Spleen (tissue), 11 donors: ENCODE measurements at regions not wholly inside any gene's neighbourhood (a gene's known extent, or its start where the extent isn't known, plus 50 kb on each side); places are given as distances from the start of the nearest gene placed in this dataset.

Source experiments
- DNase-seq: peaks from one replicate; pipeline ENCODE4 v3.0.0-alpha.2; 2020
- H3K27ac ChIP-seq, 8 donors: fragments of 200-600 bp; sonication (generic) in 7 of 8; 1 replicate in 4 of 8; 2 replicates in 4 of 8; pipeline versions ENCODE4 v1.5.0 to v1.8.0; 2016 to 2021; ENCODE audit warnings: inconsistent platforms in 4 of 8, mild to moderate bottlenecking in 4 of 8, moderate library complexity in 1 of 8
- H3K27me3 ChIP-seq, 7 donors: fragments of 200-600 bp; sonication (generic) in 6 of 7; replicated peaks in 1 of 7; 1 replicate in 4 of 7; 2 replicates in 3 of 7; pipeline versions ENCODE4 v1.5.0 to v1.8.0; 2016 to 2021; ENCODE audit warnings: inconsistent platforms in 3 of 7, mild to moderate bottlenecking in 1 of 7
- H3K36me3 ChIP-seq, 6 donors: fragments of 200-600 bp; sonication (generic) in 5 of 6; 1 replicate in 4 of 6; 2 replicates in 2 of 6; pipeline versions ENCODE4 v1.5.0 to v1.8.0; 2016 to 2021; ENCODE audit warnings: inconsistent platforms in 2 of 6
- H3K4me1 ChIP-seq, 6 donors: fragments of 200-600 bp; sonication (generic) in 5 of 6; 1 replicate in 3 of 6; 2 replicates in 3 of 6; pipeline versions ENCODE4 v1.5.0 to v1.8.0; 2016 to 2021; ENCODE audit warnings: inconsistent platforms in 3 of 6
- H3K4me3 ChIP-seq, 8 donors: fragments of 200-600 bp; sonication (generic) in 7 of 8; 1 replicate in 4 of 8; 2 replicates in 4 of 8; pipeline versions ENCODE4 v1.5.0 to v1.8.0; 2016 to 2021; ENCODE audit warnings: inconsistent platforms in 4 of 8, mild to moderate bottlenecking in 4 of 8, moderate library complexity in 2 of 8
- H3K9me3 ChIP-seq, 8 donors: fragments of 200-600 bp; sonication (generic) in 7 of 8; 1 replicate in 4 of 8; 2 replicates in 4 of 8; pipeline versions ENCODE4 v1.5.0 to v1.8.0; 2016 to 2021; ENCODE audit warnings: inconsistent platforms in 4 of 8
- CTCF ChIP-seq, 11 experiments: fragments of 200-600 bp in 7 of 11; fragments of 450-650 bp in 4 of 11; sonication (generic) in 4 of 11; IDR thresholded peaks in 8 of 11; conservative IDR thresholded peaks in 3 of 11; 1 replicate in 7 of 11; 2 replicates in 4 of 11; pipeline versions ENCODE4 v1.4.0 to v1.8.0; 2016 to 2021; ENCODE audit warnings: antibody characterized with exemption in 11 of 11, inconsistent platforms in 4 of 11, mild to moderate bottlenecking in 1 of 11
- POLR2A ChIP-seq, 3 donors: fragments of 450-650 bp; IDR thresholded peaks; one replicate each; pipeline ENCODE4 v1.5.1; 2017; ENCODE audit warnings: antibody characterized with exemption in 3 of 3, mild to moderate bottlenecking in 1 of 3
- POLR2AphosphoS5 ChIP-seq, 3 donors: sonication (generic); formaldehyde crosslinking; IDR thresholded peaks; one replicate each; pipeline ENCODE4 v1.5.1; 2017; ENCODE audit warnings: antibody characterized with exemption in 3 of 3
- WGBS, 5 donors: extraction: QIAGEN DNeasy Blood & Tissue Kit in 3 of 5; methylation state at CpG; one replicate each; pipeline versions ENCODE4 v1.1.5 to v1.1.7; 2013 to 2018; 5-methylcytosine and 5-hydroxymethylcytosine counted together
- intact Hi-C: fragments of 100-400 bp; cut with DNase I; formaldehyde crosslinking; loops from one replicate; pipeline ENCODE4 v1.15.0; 2023; ENCODE audit warnings: low total_unique reads
- donor health status: healthy with polysubstance abuse.
- donor health status: DM: no; HTN: no; CAD: no; lungs with moderate emphysema.
- donor health status: DM: no; HTN: no; CAD: no.
- donor health status: Bipolar disorder and iron deficiency.
- donor health status: healthy.
- donor health status: DM: no; HTN: no; CAD: no.
- donor health status: DM: yes; HTN: yes; CAD: no.

- TF ChIP-seq CTCF (IDR thresholded peaks at IDR 0.05 in 8 of 11, conservative IDR thresholded peaks at IDR 0.05 in 3 of 11) (no peak), POLR2AphosphoS5 (IDR thresholded peaks at IDR 0.05) (no peak), POLR2A (IDR thresholded peaks at IDR 0.05) (no peak)
- intact Hi-C loops = no loop called here
- no peak overlapping the region for H3K4me3 ChIP-seq
- no peak overlapping the region for H3K27ac ChIP-seq
- DNase-seq = no peak
- 54 to 66% (median 56%) methylated on average over 4 of the region's 4 CpGs for WGBS, 5 donors
- no peaks in the 10 kb centered on the region for H3K36me3 ChIP-seq
- no peaks in the 10 kb centered on the region for H3K27me3 ChIP-seq
- peaks cover 0 to 19% (median 0%) of the 10 kb centered on the region in 8 donors for H3K9me3 ChIP-seq
- H3K4me1 ChIP-seq = no peaks in the 10 kb centered on the region
These were observed 279.4 kb upstream of the GRIA1 start for GRCh38 chr5:153211076-153211475.

GRCh38 chr5:153212471-153212870, 278.0 kb upstream of the GRIA1 start:
- Histone ChIP-seq H3K4me3 (no peak overlapping the region), H3K27ac (no peak overlapping the region), H3K9me3 (peaks cover 0 to 33% (median 7%) of the 10 kb centered on the region in 8 donors), H3K36me3 (no peaks in the 10 kb centered on the region), H3K4me1 (no peaks in the 10 kb centered on the region), H3K27me3 (no peaks in the 10 kb centered on the region)
- intact Hi-C loops = no loop called here
- DNase-seq = no peak
- WGBS, 5 donors = 58 to 90% (median 79%) methylated on average over 3 of the region's 3 CpGs
- TF ChIP-seq POLR2AphosphoS5 (IDR thresholded peaks at IDR 0.05) (no peak), POLR2A (IDR thresholded peaks at IDR 0.05) (no peak), CTCF (IDR thresholded peaks at IDR 0.05 in 8 of 11, conservative IDR thresholded peaks at IDR 0.05 in 3 of 11) (no peak)

GRCh38 chr5:153222936-153223335, 267.5 kb upstream of the GRIA1 start:
- no peak overlapping the region for H3K4me3 ChIP-seq
- DNase-seq = no peak
- intact Hi-C loops = no loop called here
- H3K27me3 ChIP-seq = no peaks in the 10 kb centered on the region
- no peak overlapping the region for H3K27ac ChIP-seq
- no peaks in the 10 kb centered on the region for H3K36me3 ChIP-seq
- TF ChIP-seq CTCF (IDR thresholded peaks at IDR 0.05 in 8 of 11, conservative IDR thresholded peaks at IDR 0.05 in 3 of 11) = no peak
- no peak for TF ChIP-seq POLR2AphosphoS5 (IDR thresholded peaks at IDR 0.05)
- TF ChIP-seq POLR2A (IDR thresholded peaks at IDR 0.05) = no peak
- H3K4me1 ChIP-seq = no peaks in the 10 kb centered on the region
- H3K9me3 ChIP-seq = peaks cover 0 to 25% (median 9%) of the 10 kb centered on the region in 8 donors

- Histone ChIP-seq H3K27ac (no peak overlapping the region), H3K36me3 (no peaks in the 10 kb centered on the region), H3K4me1 (no peaks in the 10 kb centered on the region), H3K27me3 (no peaks in the 10 kb centered on the region), H3K9me3 (peaks cover 0 to 21% (median 4%) of the 10 kb centered on the region in 8 donors), H3K4me3 (no peak overlapping the region)
- no peak for TF ChIP-seq POLR2A (IDR thresholded peaks at IDR 0.05)
- no peak for TF ChIP-seq CTCF (IDR thresholded peaks at IDR 0.05 in 8 of 11, conservative IDR thresholded peaks at IDR 0.05 in 3 of 11)
- no peak for TF ChIP-seq POLR2AphosphoS5 (IDR thresholded peaks at IDR 0.05)
- 59 to 79% (median 76%) methylated on average over 6 of the region's 6 CpGs for WGBS, 5 donors
- DNase-seq = no peak
- intact Hi-C loops = no loop called here
These were observed 267.1 kb upstream of the GRIA1 start for GRCh38 chr5:153223376-153223775.
